ENCODE measurements at regions not wholly inside any gene's neighbourhood (a gene's known extent, or its start where the extent isn't known, plus 50 kb on each side); places are given as distances from the start of the nearest gene placed in this dataset.
"Not testable (repeated sequence)": the region's sequence is repeated elsewhere in the genome, so short reads cannot be mapped to it uniquely, and the experiment has no call there.

- DNase-seq (ENCODE audit: low spot score): no peak
Observed at GRCh38 chr2:42995752-42996422, 203.5 kb upstream of the HAAO start.

- not testable (repeated sequence) for DNase-seq (ENCODE audit: low spot score)
Observed at GRCh38 chr2:42989283-42990081, 197.1 kb upstream of the HAAO start.

- not testable (repeated sequence) for DNase-seq (ENCODE audit: low spot score)
Observed at GRCh38 chr2:42988055-42988454, 195.7 kb upstream of the HAAO start.

DNA sequence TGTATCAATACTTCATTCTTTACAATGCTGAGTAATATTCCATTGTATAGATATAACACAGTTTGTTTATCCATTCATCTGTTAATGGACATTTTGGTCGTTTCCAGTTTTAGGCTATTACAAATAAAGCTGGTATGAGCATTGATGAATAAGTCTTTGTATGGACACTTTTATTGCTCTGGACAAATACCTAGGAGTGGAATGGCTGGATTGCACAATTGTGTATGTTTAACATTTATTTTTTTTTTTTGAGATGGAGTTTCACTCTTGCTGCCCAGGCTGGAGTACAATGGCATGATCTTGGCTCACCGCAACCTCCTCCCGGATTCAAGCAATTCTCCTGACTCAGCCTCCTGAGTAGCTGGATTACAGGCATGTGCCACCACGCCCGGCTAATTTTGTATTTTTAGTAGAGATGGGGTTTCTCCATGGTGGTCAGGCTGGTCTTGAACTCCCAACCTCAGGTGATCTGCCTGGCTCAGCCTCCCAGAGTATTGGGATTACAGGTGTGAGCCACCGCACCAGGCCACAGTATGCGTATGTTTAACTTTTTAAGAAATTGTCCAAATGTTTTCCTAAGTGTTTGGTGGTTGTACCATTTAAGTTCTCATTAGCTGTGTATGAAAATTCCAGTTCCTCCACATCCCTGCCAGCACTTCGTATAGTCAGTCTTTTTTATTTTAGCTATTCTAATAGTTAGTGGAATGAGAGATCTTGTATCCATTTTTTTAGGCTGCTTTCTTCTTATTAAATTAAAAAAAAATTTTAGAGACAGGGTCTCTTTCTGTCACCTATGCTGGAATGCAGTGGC lies 194.9 kb upstream of the HAAO start:
- DNase-seq (ENCODE audit: low spot score): no peak

DNA sequence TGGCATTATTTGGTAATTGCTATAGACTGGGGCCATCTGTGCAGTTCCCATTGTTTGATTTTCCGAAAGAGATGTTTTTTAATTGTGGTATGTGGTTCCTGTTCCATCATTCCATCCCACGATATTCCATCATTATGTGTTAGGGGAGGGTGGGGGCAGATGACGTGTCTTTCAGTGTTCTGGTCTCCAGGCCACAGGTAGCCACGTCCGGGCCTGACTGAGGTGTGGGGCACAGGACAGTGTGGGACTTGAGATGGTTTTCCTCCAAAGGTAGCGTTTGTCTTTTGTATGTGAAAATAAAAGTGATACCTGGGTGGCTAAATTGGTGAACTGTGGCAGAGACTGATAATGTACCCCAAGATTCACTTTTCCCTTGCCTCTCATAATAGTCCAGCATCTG lies 192.2 kb upstream of the HAAO start:
- DNase-seq (ENCODE audit: low spot score): no peak

DNA sequence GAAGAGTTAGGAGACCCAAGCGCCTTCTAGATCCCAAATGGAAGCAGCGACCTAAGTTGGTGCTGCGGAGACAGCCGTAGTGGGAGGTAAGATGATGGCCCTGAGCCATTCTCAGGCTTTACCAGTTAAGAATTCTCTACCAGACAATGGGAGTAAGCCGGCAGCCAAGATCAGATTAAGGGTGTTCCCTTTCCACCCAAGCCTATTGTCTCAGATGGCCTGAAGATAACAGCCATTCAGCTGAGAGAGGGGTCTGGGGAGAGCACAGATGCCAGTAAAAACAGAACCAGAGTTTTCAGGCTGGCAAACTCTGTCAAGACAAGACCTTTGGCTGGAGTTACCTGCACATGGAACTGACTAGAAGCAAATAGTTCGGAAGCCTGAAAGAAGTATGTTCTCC lies 191.7 kb upstream of the HAAO start:
- no peak for DNase-seq (ENCODE audit: low spot score)

DNA sequence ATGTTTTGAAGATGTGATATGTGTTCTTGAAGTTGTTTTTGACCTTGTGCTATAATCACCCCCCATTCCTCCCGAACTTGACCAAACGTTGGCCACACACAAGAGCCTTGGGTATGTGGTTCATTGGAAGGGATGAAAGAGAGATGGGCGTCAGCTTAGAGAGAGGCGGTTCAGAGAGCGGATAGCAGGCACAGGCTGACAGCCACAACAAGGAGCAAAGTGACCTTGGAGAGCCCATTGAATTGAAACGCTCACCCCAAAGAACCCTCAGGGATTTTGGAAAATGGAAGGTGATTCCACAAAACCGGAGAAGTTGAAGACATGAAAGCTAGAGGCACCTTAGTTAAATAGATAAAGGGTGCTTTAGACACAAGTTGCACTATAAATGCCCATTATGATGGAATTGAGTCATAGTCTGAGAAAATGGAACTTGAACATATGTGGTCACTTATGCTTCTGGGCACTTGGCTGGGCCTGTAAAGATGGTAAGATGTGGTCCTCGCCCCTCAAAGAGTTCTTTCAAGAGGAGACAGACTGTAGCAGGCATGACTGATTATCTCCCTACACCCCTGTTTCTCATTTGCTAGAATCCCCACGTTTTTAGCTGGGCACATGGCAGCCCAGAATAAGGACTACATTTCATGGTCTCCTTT lies 188.5 kb upstream of the HAAO start:
- no peak for DNase-seq (ENCODE audit: low spot score)

- DNase-seq (ENCODE audit: low spot score): no peak
Observed at GRCh38 chr2:42979870-42980763, 187.7 kb upstream of the HAAO start.

- no peak for DNase-seq (ENCODE audit: low spot score)
Observed at GRCh38 chr2:42979416-42979869, 187.1 kb upstream of the HAAO start.

GRCh38 chr2:42978887-42979415 lies 186.6 kb upstream of the HAAO start:
- no peak for DNase-seq (ENCODE audit: low spot score)

DNA sequence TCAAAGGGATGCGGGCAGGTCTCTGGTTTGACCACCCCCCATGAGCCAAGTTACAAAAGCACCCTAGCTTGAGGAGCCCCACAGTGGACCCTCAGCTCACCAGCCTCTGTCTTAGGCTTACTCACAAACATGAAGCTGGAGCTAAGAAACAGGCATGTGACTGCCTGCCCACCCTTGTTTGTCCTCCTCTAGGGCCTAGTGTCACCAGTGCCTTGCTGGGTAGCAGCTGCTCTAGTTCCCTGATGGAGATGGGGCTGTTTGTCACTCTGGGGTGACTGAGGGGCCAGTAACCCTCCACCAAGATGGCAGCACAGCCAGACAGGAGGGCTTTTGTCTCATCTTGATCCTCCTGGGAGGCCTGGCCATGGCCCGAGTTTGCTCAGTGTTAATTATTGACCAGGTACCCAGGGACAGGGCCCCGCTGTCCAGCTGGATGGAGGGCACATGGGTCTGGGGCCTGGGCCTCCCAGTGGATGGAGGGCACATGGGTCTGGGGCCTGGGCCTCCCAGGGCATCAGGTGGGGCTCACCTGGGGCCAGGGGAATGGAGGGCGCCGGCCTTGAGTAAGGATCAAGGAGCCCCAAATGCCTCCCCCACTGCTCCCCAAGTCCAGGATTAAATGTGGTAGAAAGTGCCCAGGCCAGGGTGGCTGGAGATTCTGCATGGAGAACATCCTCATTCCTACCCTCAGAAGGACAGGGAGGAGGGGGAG lies 185.9 kb upstream of the HAAO start:
- no peak for DNase-seq (ENCODE audit: low spot score)

DNA sequence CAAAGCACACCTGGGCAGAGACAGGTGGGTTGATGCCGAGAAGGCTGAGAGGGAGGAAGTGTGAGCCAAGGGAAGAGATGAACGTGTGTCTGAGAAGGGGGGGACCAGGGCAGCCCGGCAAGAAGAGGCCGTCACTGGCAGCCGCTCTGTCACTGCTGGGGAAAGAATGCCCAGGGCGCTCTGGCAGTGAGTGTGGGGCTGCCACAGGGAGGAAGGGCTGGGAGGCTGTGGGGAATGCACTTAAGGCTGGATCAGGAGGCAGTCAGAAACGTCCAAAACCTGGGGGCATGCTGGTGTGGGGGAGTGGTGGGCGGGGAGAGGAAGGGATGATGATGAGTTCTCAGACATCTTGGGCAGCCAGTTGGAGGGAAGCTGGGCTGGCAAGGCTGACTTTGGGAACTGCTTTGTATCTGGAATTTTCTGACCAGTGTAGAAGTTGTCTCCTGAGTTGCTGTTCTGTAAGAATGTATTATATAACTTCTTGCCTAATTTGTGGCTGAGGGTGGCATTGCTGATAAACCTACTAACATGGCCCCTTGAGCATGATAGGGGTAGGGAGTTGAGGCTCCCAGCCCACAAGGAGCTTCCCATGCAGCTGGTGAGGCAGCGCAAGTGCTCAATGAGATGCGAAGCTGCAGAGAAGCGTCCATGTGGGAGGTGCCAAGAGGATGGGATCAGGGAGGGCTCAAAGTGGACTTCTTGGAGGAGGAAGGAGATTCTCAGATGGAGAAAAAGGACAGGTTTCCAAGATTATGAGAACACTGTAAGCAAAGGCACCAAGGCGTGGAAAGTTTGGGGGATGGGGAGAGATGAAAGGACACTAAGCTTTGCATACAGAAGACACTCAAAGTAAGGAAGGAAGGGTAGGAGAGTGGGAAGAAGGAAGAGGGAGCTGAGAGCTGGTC lies 185.1 kb upstream of the HAAO start:
- DNase-seq (ENCODE audit: low spot score): no peak

- DNase-seq (ENCODE audit: low spot score): no peak
Observed at GRCh38 chr2:42976351-42976750, 184.0 kb upstream of the HAAO start.

DNA sequence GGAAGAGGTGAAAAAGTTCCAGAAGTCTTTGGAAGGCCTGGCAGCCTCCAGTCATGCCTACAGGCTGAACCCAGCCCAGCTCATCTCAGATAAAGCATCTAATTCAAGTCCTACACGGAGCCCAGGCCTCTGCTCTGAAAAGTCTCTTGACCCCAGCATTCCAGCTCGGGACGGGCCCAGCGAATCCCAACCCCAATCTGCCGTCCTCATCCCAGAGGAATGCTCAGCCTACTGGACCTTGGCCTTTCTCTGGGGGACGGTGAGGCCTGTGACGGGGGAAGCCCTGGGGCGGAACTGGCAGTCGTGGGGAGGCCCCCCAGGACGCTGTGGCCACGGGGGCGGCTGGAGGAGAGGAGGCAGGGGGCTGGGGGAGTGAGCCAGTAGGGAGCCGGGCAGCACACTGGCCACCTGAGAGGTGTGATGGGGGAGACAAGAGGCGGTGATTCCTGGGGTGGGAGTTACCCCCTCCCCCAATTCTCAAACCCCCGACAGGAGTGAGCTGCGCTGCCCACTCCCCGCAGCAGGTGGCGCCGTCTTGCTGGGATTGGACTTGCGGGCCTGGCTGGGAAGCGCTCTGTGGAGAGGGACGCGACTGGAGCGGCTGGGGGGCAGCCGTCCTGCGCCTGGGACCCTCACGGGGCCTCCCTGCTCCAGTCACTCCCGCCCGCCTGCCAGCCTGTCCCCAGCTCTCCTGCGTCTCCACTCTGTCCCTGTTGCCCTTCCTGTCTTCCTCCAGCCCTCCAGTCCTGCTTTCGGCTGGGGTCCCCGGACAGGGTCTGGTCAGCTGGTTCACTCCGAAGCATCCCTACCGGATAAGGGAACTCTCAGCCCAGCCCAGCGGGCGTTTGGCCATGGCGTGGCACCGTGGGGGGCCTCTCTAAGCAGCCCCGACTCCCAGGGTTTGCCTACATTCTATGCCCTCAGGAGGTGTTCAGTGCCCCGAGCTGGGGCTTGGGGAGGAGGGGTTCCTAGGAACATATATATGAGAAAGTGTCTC lies 182.6 kb upstream of the HAAO start:
- peak; percentile 29 for DNase-seq (ENCODE audit: low spot score)

DNA sequence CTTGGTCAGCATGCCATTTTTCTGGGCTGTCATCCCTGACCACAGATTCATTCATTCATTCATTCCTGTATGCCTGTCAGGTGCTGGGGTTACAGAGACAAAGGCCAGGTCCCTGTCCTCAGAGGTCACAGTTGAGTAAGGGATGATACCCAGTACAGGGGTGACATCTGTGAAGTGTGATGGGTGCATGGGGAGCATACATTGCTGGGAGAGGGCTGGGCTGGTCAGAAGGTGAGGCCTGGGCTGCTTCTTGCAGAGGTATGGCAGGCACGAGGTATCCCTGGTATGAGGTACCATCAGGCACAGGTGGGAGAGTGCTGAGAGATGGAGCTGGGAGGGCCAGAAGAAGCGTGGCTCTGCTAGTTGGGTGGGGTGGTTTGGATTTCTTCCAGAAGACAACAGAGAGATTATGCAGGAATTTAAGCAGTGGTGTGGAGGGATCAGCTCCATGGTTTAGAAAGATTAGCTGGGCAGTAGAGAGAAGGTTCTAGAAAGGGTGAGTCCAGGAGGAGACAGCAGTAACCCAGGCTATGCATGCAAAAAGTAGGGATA lies 181.9 kb upstream of the HAAO start:
- DNase-seq (ENCODE audit: low spot score): no peak

DNA sequence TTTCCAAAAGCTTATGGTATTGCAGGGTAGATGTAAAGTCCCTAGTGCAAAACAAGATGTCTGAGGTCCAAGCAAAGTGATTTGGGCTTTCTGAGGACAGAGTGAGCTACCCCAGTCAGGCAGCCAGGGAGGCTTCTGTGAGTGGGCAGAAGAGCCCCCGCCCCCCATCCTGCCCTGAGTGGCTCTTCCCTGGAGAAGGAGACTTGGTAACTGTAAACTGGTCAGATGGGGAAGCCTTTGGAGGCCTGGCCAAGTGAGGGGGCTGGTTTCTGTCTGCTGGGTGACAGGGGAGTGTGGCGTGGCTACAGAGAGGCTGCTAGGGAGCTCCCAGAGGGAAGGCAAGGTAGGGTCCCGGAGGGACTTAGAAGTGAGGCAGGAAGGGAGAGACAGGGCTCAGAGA lies 181.3 kb upstream of the HAAO start:
- DNase-seq (ENCODE audit: low spot score): no peak

DNA sequence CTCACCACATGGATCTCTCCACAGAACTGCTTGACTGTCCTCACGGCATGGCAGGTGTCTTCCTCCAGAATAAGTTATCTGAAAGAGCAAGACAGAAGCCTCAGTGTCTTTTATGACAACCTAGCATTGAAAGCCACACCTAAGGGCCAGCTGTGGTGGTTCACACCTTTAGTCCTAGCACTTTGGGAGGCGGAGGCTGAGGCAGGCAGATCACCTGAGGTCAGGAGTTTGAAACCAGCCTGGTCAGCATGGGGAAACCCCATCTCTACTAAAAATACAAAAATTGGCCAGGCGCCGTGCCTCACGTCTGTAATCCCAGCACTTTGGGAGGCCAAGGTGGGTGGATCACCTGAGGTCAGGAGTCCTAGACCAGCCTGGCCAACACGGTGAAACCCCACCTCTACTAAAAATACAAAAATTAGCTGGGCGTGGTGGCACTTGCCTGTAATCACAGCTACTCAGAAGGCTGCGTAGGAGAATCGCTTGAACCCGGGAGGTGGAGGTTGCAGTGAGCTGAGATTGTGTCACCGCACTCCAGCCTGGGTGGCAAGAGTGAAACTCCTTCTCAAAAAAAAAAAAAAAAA lies 180.6 kb upstream of the HAAO start:
- DNase-seq (ENCODE audit: low spot score): not testable (repeated sequence)

Measured in RKO (cell line).